ENCODE measurements at regions not wholly inside any gene's neighbourhood (a gene's known extent, or its start where the extent isn't known, plus 50 kb on each side); places are given as distances from the start of the nearest gene placed in this dataset.

GRCh38 chr10:29120216-29120615 is 168.7 kb upstream of the LYZL1 start:
- H3K27me3 ChIP-seq (ENCODE audit: low read depth): no peaks in the 10 kb centered on the region
- intact Hi-C loops (cut with DNase I): no loop called here
- TF ChIP-seq CTCF (IDR thresholded peaks at IDR 0.05): no peak
- H3K27ac ChIP-seq: no peak overlapping the region
- DNase-seq: no peak
- no peak overlapping the region for H3K4me3 ChIP-seq
- no peaks in the 10 kb centered on the region for H3K36me3 ChIP-seq
- no peak for ATAC-seq
- peaks cover 20% of the 10 kb centered on the region for H3K9me3 ChIP-seq
- no peaks in the 10 kb centered on the region for H3K4me1 ChIP-seq

DNA sequence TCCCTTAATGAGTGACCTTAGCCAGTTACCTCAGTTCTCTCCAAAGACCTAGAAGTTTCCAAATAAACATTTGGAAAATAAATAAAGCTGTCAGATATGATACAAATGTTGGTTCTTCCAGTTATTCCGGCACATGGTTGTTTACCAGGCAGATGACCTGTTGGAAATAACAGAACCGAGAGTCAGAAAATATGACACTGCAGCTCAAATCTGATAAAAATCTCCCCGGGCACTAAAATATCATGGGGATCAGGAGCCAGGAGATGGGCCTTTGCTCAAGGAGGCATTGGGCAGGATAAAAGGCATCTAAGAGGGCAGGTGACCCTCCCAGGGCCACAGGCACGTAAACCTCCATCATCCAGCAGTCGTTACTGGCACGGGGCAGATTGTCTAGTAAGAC is 164.0 kb upstream of the LYZL1 start:
- intact Hi-C loops (cut with DNase I): no loop called here
- no peaks in the 10 kb centered on the region for H3K9me3 ChIP-seq
- no peaks in the 10 kb centered on the region for H3K36me3 ChIP-seq

DNA sequence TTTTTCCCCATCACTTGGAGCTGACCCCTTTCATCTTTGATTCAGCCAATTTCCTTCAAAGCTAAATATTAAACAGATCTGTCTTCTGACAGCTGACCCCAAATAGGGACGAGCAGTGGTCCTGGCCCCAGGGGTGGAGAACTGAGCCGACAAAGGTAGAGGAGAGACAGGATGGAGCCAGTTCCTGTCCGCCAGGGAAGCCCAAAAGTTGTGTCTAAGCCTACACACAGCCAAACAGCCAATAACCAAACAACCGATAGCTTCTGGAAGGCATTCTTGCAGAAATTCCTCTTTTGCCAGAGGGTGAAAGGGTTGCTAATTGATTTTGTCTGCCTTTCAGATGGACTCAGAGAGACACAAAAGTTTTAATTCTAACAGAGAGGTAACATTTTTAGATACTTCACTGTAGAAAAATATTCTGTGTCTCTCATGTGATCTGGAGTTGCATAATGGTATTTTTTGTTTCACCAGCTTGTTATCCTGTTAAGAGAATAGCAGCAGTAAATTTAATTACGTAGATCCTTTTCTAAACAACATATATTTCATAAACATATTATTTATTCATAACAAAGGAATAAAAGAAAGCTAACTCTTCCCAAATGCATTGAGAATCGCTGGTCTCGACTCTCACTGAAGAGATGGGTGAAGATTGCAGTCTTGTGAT is 161.7 kb upstream of the LYZL1 start:
- no peak for TF ChIP-seq CTCF (IDR thresholded peaks at IDR 0.05)
- ATAC-seq: no peak
- Histone ChIP-seq H3K4me3 (no peak overlapping the region), H3K36me3 (no peaks in the 10 kb centered on the region), H3K9me3 (no peaks in the 10 kb centered on the region), H3K27me3 (ENCODE audit: low read depth) (no peaks in the 10 kb centered on the region), H3K4me1 (peaks cover 2% of the 10 kb centered on the region), H3K27ac (no peak overlapping the region)
- intact Hi-C loops (cut with DNase I): no loop called here
- DNase-seq: no peak

More for the DNA sequence above, 164.0 kb upstream of the LYZL1 start:
- H3K4me3 ChIP-seq: no peak overlapping the region
- no peak for TF ChIP-seq CTCF (IDR thresholded peaks at IDR 0.05)
- H3K4me1 ChIP-seq: no peaks in the 10 kb centered on the region
- DNase-seq (no peak), ATAC-seq (no peak)
- no peak overlapping the region for H3K27ac ChIP-seq
- no peaks in the 10 kb centered on the region for H3K27me3 ChIP-seq (ENCODE audit: low read depth)

- ATAC-seq (no peak), DNase-seq (no peak)
- intact Hi-C loops (cut with DNase I): no loop called here
- no peaks in the 10 kb centered on the region for H3K36me3 ChIP-seq
- no peaks in the 10 kb centered on the region for H3K27me3 ChIP-seq (ENCODE audit: low read depth)
- peaks cover 4% of the 10 kb centered on the region for H3K4me1 ChIP-seq
- H3K9me3 ChIP-seq: no peaks in the 10 kb centered on the region
- H3K27ac ChIP-seq: no peak overlapping the region
- no peak for TF ChIP-seq CTCF (IDR thresholded peaks at IDR 0.05)
- no peak overlapping the region for H3K4me3 ChIP-seq
Observed at GRCh38 chr10:29127731-29128130, 161.1 kb upstream of the LYZL1 start.

GRCh38 chr10:29130190-29130673 is 158.6 kb upstream of the LYZL1 start:
- H3K27me3 ChIP-seq (ENCODE audit: low read depth): no peaks in the 10 kb centered on the region
- DNase-seq: no peak
- no peaks in the 10 kb centered on the region for H3K9me3 ChIP-seq
- peak; percentile 60 for TF ChIP-seq CTCF (IDR thresholded peaks at IDR 0.05)
- intact Hi-C loops (cut with DNase I): no loop called here
- peaks cover 4% of the 10 kb centered on the region for H3K4me1 ChIP-seq
- no peak overlapping the region for H3K4me3 ChIP-seq
- no peak overlapping the region for H3K27ac ChIP-seq
- H3K36me3 ChIP-seq: no peaks in the 10 kb centered on the region
- ATAC-seq: peak in 1 of 2 donors; percentile 49
